Loucy (cell line): ENCODE measurements at regions not wholly inside any gene's neighbourhood (a gene's known extent, or its start where the extent isn't known, plus 50 kb on each side); places are given as distances from the start of the nearest gene placed in this dataset.

Experiments used
- CTCF ChIP-seq: fragments of 200-600 bp; sonication (generic); conservative IDR thresholded peaks from 2 replicates; pipeline ENCODE4 v1.5.1; 2014; ENCODE audit warnings: mild to moderate bottlenecking, antibody characterized with exemption, low read length
- EZH2phosphoT487 ChIP-seq: fragments of 200-600 bp; IDR thresholded peaks from 2 replicates; pipeline ENCODE4 v1.6.1; 2018; ENCODE audit warnings: antibody characterized with exemption, mild to moderate bottlenecking, moderate library complexity, borderline replicate concordance

- TF ChIP-seq CTCF: no peak
- no peak for TF ChIP-seq EZH2phosphoT487
These were observed 206.9 kb upstream of the SLC38A2 start for GRCh38 chr12:46579474-46579873.
